HEK293 (cell line): ENCODE measurements at regions not wholly inside any gene's neighbourhood (a gene's known extent, or its start where the extent isn't known, plus 50 kb on each side); places are given as distances from the start of the nearest gene placed in this dataset.

Experiments
- CTCF ChIA-PET: fragments of 350-600 bp; formaldehyde crosslinking; extraction: SDS; loops from one replicate; lab custom pipeline; 2021; ENCODE audit warnings: antibody characterized with exemption; lab: Yijun Ruan, JAX
- POLR2A ChIA-PET: fragments of 300-600 bp; formaldehyde crosslinking; extraction: SDS; loops from one replicate; lab custom pipeline; 2020; ENCODE audit warnings: antibody characterized with exemption, inconsistent platforms; lab: Yijun Ruan, JAX
- H3K27ac ChIP-seq: fragments of 200-500 bp; sonication (Bioruptor generic); 2 replicates; pipeline ENCODE4 v1.5.1; 2014; ENCODE audit warnings: low read depth, low read length, control low read depth, inconsistent platforms; ENCODE audit errors: extremely low read depth
- H3K36me3 ChIP-seq, 2 experiments: fragments of 200-500 bp in 1 of 2; sonication (Bioruptor generic) in 1 of 2; 1 replicate in 1 of 2; 2 replicates in 1 of 2; pipeline ENCODE4 v1.5.1; 2014 to 2017; ENCODE audit warnings: inconsistent platforms in 2 of 2, low read length in 2 of 2; ENCODE audit not compliant: control insufficient read depth in 2 of 2, insufficient read depth in 1 of 2
- H3K4me1 ChIP-seq: fragments of 200-500 bp; sonication (Bioruptor generic); 2 replicates; pipeline ENCODE4 v1.5.1; 2014; ENCODE audit warnings: mild to moderate bottlenecking, low read length, inconsistent platforms; ENCODE audit not compliant: control insufficient read depth, insufficient read depth
- H3K4me3 ChIP-seq: 2 replicates; pipeline ENCODE4 v1.5.1; 2011; ENCODE audit warnings: low read depth, mild to moderate bottlenecking, control low read depth, low read length, moderate library complexity
- H3K9me3 ChIP-seq: fragments of 200-500 bp; sonication (Bioruptor generic); 2 replicates; pipeline ENCODE4 v1.5.1; 2014; ENCODE audit warnings: low read depth, low read length, inconsistent platforms; ENCODE audit not compliant: control insufficient read depth, insufficient read depth
- ATF2 ChIP-seq: fragments of 450-650 bp; formaldehyde crosslinking; IDR thresholded peaks from 2 replicates; pipeline ENCODE4 v1.5.1; 2016; ENCODE audit warnings: missing biosample characterization, missing genetic modification characterization, low read depth
- BCL11B ChIP-seq: fragments of 450-650 bp; formaldehyde crosslinking; IDR thresholded peaks from 2 replicates; pipeline ENCODE4 v1.5.1; 2016; ENCODE audit warnings: low read depth, missing biosample characterization, missing genetic modification characterization
- KLF7 ChIP-seq: fragments of 450-650 bp; formaldehyde crosslinking; IDR thresholded peaks from 2 replicates; pipeline ENCODE4 v1.5.1; 2016; ENCODE audit warnings: missing biosample characterization, missing genetic modification characterization, borderline replicate concordance
- PRDM2 ChIP-seq: fragments of 450-650 bp; formaldehyde crosslinking; IDR thresholded peaks from 2 replicates; pipeline ENCODE4 v1.5.1; 2016; ENCODE audit warnings: missing biosample characterization, missing genetic modification characterization, borderline replicate concordance
- SCRT1 ChIP-seq: fragments of 450-650 bp; formaldehyde crosslinking; IDR thresholded peaks from 2 replicates; pipeline ENCODE4 v1.5.1; 2016; ENCODE audit warnings: missing biosample characterization, missing genetic modification characterization, borderline replicate concordance
- SCRT2 ChIP-seq: fragments of 450-650 bp; formaldehyde crosslinking; IDR thresholded peaks from 2 replicates; pipeline ENCODE4 v1.5.1; 2016; ENCODE audit warnings: missing biosample characterization, missing genetic modification characterization
- ZFHX2 ChIP-seq: fragments of 450-650 bp; formaldehyde crosslinking; conservative IDR thresholded peaks from 2 replicates; pipeline ENCODE4 v1.5.1; 2016; ENCODE audit warnings: missing biosample characterization, missing genetic modification characterization
- ZNF121 ChIP-seq: fragments of 450-650 bp; formaldehyde crosslinking; IDR thresholded peaks from 2 replicates; pipeline ENCODE4 v1.5.1; 2016; ENCODE audit warnings: missing biosample characterization, missing genetic modification characterization
- ZNF140 ChIP-seq: fragments of 450-650 bp; formaldehyde crosslinking; IDR thresholded peaks from 2 replicates; pipeline ENCODE4 v1.5.1; 2016; ENCODE audit warnings: missing biosample characterization, missing genetic modification characterization
- ZNF146 ChIP-seq: fragments of 450-650 bp; formaldehyde crosslinking; IDR thresholded peaks from 2 replicates; pipeline ENCODE4 v1.5.1; 2016; ENCODE audit warnings: missing biosample characterization, missing genetic modification characterization
- ZNF302 ChIP-seq: fragments of 450-650 bp; formaldehyde crosslinking; IDR thresholded peaks from 2 replicates; pipeline ENCODE4 v1.5.1; 2016; ENCODE audit warnings: missing biosample characterization, missing genetic modification characterization, low read depth
- ZNF341 ChIP-seq: fragments of 450-650 bp; formaldehyde crosslinking; IDR thresholded peaks from 2 replicates; pipeline ENCODE4; 2016; ENCODE audit warnings: low read depth, missing biosample characterization, missing genetic modification characterization
- ZNF350 ChIP-seq: fragments of 450-650 bp; formaldehyde crosslinking; IDR thresholded peaks from 2 replicates; pipeline ENCODE4 v1.5.0; 2017; ENCODE audit warnings: missing biosample characterization, mild to moderate bottlenecking, missing genetic modification characterization
- ZNF394 ChIP-seq: fragments of 450-650 bp; formaldehyde crosslinking; IDR thresholded peaks from 2 replicates; pipeline ENCODE4 v1.5.1; 2016; ENCODE audit warnings: missing biosample characterization, missing genetic modification characterization, mild to moderate bottlenecking, moderate library complexity, borderline replicate concordance
- ZNF449 ChIP-seq: fragments of 450-650 bp; formaldehyde crosslinking; IDR thresholded peaks from 2 replicates; pipeline ENCODE4 v1.5.1; 2017; ENCODE audit warnings: missing biosample characterization, mild to moderate bottlenecking, missing genetic modification characterization, moderate library complexity
- ZNF654 ChIP-seq: fragments of 450-650 bp; formaldehyde crosslinking; IDR thresholded peaks from 2 replicates; pipeline ENCODE4 v1.5.1; 2016; ENCODE audit warnings: low read depth, missing biosample characterization, missing genetic modification characterization
- ZNF677 ChIP-seq: fragments of 450-650 bp; IDR thresholded peaks from 2 replicates; pipeline ENCODE4 v1.5.0; 2018; ENCODE audit warnings: missing biosample characterization, mild to moderate bottlenecking, missing genetic modification characterization, moderate library complexity
- ZNF843 ChIP-seq: fragments of 450-650 bp; formaldehyde crosslinking; IDR thresholded peaks from 2 replicates; pipeline ENCODE4 v1.5.1; 2016; ENCODE audit warnings: missing biosample characterization, missing genetic modification characterization

- TF ChIP-seq PRDM2 (tag by site-specific recombination) (no peak), ZNF394 (tag by site-specific recombination) (no peak), ZNF302 (tag by site-specific recombination) (no peak), KLF7 (tag by site-specific recombination) (no peak), ZNF677 (tag by site-specific recombination) (no peak), ATF2 (tag by site-specific recombination) (no peak), ZNF140 (tag by site-specific recombination) (no peak)
Measured at GRCh38 chr16:49937886-49938285, 82.0 kb upstream of the ZNF423 start (continued).

GRCh38 chr16:49939495-49939894 lies 83.6 kb upstream of the ZNF423 start:
- H3K4me3 ChIP-seq = no peak overlapping the region
- no peaks in the 10 kb centered on the region for H3K4me1 ChIP-seq
- H3K9me3 ChIP-seq = no peaks in the 10 kb centered on the region
- TF ChIP-seq SCRT2 (tag by site-specific recombination) = no peak
- no peak for TF ChIP-seq BCL11B (tag by site-specific recombination)
- TF ChIP-seq ZNF121 (tag by site-specific recombination) = peak; percentile 56; the same call in 1 of the 2 replicates
- TF ChIP-seq ZNF350 (tag by site-specific recombination) = no peak
- TF ChIP-seq ZNF341 (tag by site-specific recombination) = no peak
- TF ChIP-seq, all 188 proteins: peak for 1
- Histone ChIP-seq H3K36me3 (no peaks in the 10 kb centered on the region), H3K27ac (no peak overlapping the region)
- ChIA-PET POLR2A (no interaction called here), CTCF (no interaction called here)

DNA sequence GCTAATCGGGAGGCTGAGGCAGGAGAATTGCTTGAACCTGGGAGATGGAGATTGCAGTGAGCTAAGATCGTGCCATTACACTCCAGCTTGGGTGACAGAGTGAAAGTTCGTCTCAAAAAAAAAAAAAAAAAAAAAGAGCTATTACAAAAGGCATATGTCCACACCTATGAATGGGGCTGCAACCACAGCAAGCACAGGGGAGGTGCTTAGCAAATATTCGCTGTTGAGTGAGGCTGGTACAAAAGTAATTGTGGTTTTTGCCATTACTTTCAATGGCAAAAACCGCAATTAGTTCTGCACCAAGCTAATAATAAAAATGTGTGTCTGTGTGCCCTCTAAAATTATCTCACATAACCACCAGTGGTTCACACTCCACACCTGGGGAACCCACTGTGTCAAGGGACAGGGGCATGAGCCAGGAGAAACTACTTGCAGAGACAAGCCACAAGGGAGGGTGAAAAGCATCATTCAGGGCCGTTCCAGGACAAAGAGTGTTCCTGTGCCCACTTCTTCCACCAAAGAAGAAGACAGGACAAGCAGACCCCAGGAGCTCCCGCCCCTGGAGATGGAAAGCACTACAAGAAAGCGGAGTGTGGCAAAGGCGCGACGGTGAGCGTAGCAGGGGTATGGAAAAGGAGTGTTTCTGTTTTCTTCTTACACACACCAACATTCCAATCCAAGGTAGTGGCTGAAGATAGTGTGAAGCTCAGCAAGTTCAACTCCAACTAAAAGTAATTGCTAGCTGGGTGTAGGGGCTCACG lies 84.4 kb upstream of the CNEP1R1 start:
- TF ChIP-seq ZFHX2 (tag by site-specific recombination) (no peak), ZNF146 (tag by site-specific recombination) (no peak), ZNF654 (tag by site-specific recombination) (no peak), ZNF449 (no peak), ZNF843 (tag by site-specific recombination) (no peak), SCRT1 (tag by site-specific recombination) (no peak)
- TF ChIP-seq, all 188 proteins: peak for 0
- Histone ChIP-seq H3K36me3 (no peaks in the 10 kb centered on the region), H3K27ac (no peak overlapping the region), H3K4me3 (no peak overlapping the region), H3K9me3 (no peaks in the 10 kb centered on the region), H3K4me1 (no peaks in the 10 kb centered on the region)
- POLR2A ChIA-PET = no interaction called here
- CTCF ChIA-PET = interaction anchor here (0.6 to 1.6 kb wide), 4 partner anchors 17 to 84 kb away, joined by 3 to 5 read pairs (median 4); partner anchors contain the start of gene CNEP1R1
